ENCODE measurements at regions not wholly inside any gene's neighbourhood (a gene's known extent, or its start where the extent isn't known, plus 50 kb on each side); places are given as distances from the start of the nearest gene placed in this dataset.

DNA sequence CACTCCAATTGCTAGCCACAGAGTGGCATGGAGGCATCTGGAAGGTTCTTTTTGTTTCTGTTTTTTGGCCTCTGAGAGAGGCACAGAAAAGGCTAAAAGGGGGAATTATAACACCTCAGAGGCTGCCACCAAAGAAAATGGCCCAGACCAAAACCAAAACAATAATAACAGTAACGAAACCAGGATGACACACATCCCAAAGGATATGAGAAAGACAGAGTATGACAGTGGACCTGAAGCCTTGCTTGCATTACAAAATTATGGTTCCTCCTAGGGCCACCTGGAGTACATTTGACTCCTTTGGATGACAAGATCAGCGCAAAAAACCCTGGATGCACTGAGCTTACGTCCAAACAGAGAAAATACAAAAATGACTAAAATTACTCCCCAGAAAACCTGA lies 152.7 kb downstream of the AEBP2 start:
- H3K79me1 ChIP-seq (ENCODE audit: low read length) = no peaks in the 10 kb centered on the region
- no peak overlapping the region for H4K8ac ChIP-seq (ENCODE audit: low read depth, low read length)
- no peaks in the 10 kb centered on the region for H3K27me3 ChIP-seq (ENCODE audit: insufficient read depth, low read length)
- H3K79me2 ChIP-seq (ENCODE audit: control insufficient read depth, insufficient read depth, low read length, poor library complexity) = no peaks in the 10 kb centered on the region
- H2BK120ac ChIP-seq (ENCODE audit: insufficient read depth, low read length, poor library complexity) = no peak overlapping the region
- no peak overlapping the region for H3K9ac ChIP-seq (ENCODE audit: low read length)
- no peak overlapping the region for H3K4ac ChIP-seq (ENCODE audit: low read depth, low read length)
- no peak overlapping the region for H2AFZ ChIP-seq (ENCODE audit: insufficient read depth, low read length, poor library complexity)
- no peak overlapping the region for H3K4me2 ChIP-seq (ENCODE audit: low read length)
- H4K12ac ChIP-seq (ENCODE audit: low read depth, low read length) = no peak overlapping the region
- H3K36me3 ChIP-seq (ENCODE audit: control insufficient read depth in 1 of 2, insufficient read depth in 2 of 2, low read length in 2 of 2) = no peaks in the 10 kb centered on the region
- no CpG with 5 or more reads among the region's 3 CpGs for WGBS (ENCODE audit: extremely low coverage, insufficient coverage, insufficient read length)
- H4K91ac ChIP-seq (ENCODE audit: low read depth, low read length) = no peak overlapping the region
- no peak overlapping the region for H2BK5ac ChIP-seq (ENCODE audit: low read depth, low read length, poor library complexity)
- H3K18ac ChIP-seq (ENCODE audit: low read length) = no peak overlapping the region
- no peak overlapping the region for H2BK12ac ChIP-seq (ENCODE audit: low read length)
- no peak overlapping the region for H3K14ac ChIP-seq (ENCODE audit: low read length)
- no peak overlapping the region for H3K23ac ChIP-seq (ENCODE audit: low read length)
- no peak for DNase-seq
- no peaks in the 10 kb centered on the region for H3K4me1 ChIP-seq (ENCODE audit: control insufficient read depth in 1 of 2, insufficient read depth in 2 of 2, low read length in 2 of 2)
- no peaks in the 10 kb centered on the region for H3K9me3 ChIP-seq (ENCODE audit: insufficient read depth, low read depth, low read length)
- no peak overlapping the region for H3K4me3 ChIP-seq (ENCODE audit: low read depth, low read length)
- H2AK5ac ChIP-seq (ENCODE audit: low read length) = no peak overlapping the region
- H3K27ac ChIP-seq (ENCODE audit: low read depth, low read length) = no peak overlapping the region

DNA sequence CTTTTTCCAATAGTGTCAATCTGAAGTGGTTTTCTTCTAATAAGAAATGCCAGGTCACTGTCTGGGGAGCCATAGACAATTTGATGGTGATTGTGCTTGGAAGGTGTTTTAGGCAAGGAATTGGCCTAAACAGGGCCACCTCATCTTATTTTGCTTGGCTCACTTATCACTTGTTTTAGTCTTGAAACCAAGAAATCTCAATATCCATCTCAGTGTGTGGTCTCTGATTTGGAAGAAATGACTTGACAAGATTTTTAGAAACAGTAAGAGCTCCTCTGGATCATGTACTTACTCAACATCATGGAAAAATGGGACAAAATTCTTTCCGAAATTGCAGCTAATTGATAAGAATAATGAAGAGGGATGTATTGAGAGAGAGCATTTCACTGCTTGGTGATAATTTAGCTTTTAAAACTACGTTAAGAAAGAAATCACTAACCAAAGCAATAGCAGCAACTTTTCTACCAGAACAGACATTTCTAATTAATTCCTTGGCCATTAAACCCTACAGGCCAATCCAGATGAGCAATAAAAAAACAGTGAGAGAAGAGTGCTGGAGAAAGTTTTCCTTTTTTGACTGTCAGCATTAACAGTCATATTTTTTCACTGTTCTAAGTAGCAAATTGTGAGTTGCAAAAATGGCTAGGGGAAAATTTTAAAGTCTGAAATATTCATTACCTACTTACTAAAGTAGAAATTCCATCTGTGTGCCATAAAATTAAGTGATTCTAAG lies 157.3 kb downstream of the AEBP2 start:
- Histone ChIP-seq H3K79me2 (ENCODE audit: control insufficient read depth, insufficient read depth, low read length, poor library complexity) (no peaks in the 10 kb centered on the region), H2BK5ac (ENCODE audit: low read depth, low read length, poor library complexity) (no peak overlapping the region), H3K36me3 (ENCODE audit: control insufficient read depth in 1 of 2, insufficient read depth in 2 of 2, low read length in 2 of 2) (no peaks in the 10 kb centered on the region), H3K4ac (ENCODE audit: low read depth, low read length) (no peak overlapping the region), H3K18ac (ENCODE audit: low read length) (no peak overlapping the region), H4K91ac (ENCODE audit: low read depth, low read length) (no peak overlapping the region), H3K9ac (ENCODE audit: low read length) (no peak overlapping the region), H2BK12ac (ENCODE audit: low read length) (no peak overlapping the region), H3K4me1 (ENCODE audit: control insufficient read depth in 1 of 2, insufficient read depth in 2 of 2, low read length in 2 of 2) (no peaks in the 10 kb centered on the region), H3K27ac (ENCODE audit: low read depth, low read length) (no peak overlapping the region), H3K14ac (ENCODE audit: low read length) (no peak overlapping the region), H3K79me1 (ENCODE audit: low read length) (no peaks in the 10 kb centered on the region), H2AK5ac (ENCODE audit: low read length) (no peak overlapping the region), H4K8ac (ENCODE audit: low read depth, low read length) (no peak overlapping the region), H3K27me3 (ENCODE audit: insufficient read depth, low read length) (no peaks in the 10 kb centered on the region), H2BK120ac (ENCODE audit: insufficient read depth, low read length, poor library complexity) (no peak overlapping the region), H3K4me3 (ENCODE audit: low read depth, low read length) (no peak overlapping the region), H3K23ac (ENCODE audit: low read length) (no peak overlapping the region), H3K4me2 (ENCODE audit: low read length) (no peak overlapping the region), H3K9me3 (ENCODE audit: insufficient read depth, low read depth, low read length) (peaks cover 2% of the 10 kb centered on the region), H2AFZ (ENCODE audit: insufficient read depth, low read length, poor library complexity) (no peak overlapping the region), H4K12ac (ENCODE audit: low read depth, low read length) (no peak overlapping the region)
- no CpG with 5 or more reads among the region's 2 CpGs for WGBS (ENCODE audit: extremely low coverage, insufficient coverage, insufficient read length)
- no peak for DNase-seq

GRCh38 chr12:19597167-19598026 lies 158.1 kb downstream of the AEBP2 start:
- Histone ChIP-seq H2BK12ac (ENCODE audit: low read length) (no peak overlapping the region), H3K4me3 (ENCODE audit: low read depth, low read length) (no peak overlapping the region), H3K18ac (ENCODE audit: low read length) (no peak overlapping the region), H4K12ac (ENCODE audit: low read depth, low read length) (no peak overlapping the region), H2BK5ac (ENCODE audit: low read depth, low read length, poor library complexity) (no peak overlapping the region), H3K14ac (ENCODE audit: low read length) (no peak overlapping the region), H3K79me2 (ENCODE audit: control insufficient read depth, insufficient read depth, low read length, poor library complexity) (no peaks in the 10 kb centered on the region), H3K4ac (ENCODE audit: low read depth, low read length) (no peak overlapping the region), H3K4me2 (ENCODE audit: low read length) (no peak overlapping the region), H4K8ac (ENCODE audit: low read depth, low read length) (no peak overlapping the region), H3K27me3 (ENCODE audit: insufficient read depth, low read length) (no peaks in the 10 kb centered on the region), H3K4me1 (ENCODE audit: control insufficient read depth in 1 of 2, insufficient read depth in 2 of 2, low read length in 2 of 2) (no peaks in the 10 kb centered on the region), H2AK5ac (ENCODE audit: low read length) (no peak overlapping the region), H3K9me3 (ENCODE audit: insufficient read depth, low read depth, low read length) (peaks cover 2% of the 10 kb centered on the region), H3K23ac (ENCODE audit: low read length) (no peak overlapping the region), H3K36me3 (ENCODE audit: control insufficient read depth in 1 of 2, insufficient read depth in 2 of 2, low read length in 2 of 2) (no peaks in the 10 kb centered on the region), H3K79me1 (ENCODE audit: low read length) (no peaks in the 10 kb centered on the region), H2AFZ (ENCODE audit: insufficient read depth, low read length, poor library complexity) (no peak overlapping the region), H3K27ac (ENCODE audit: low read depth, low read length) (no peak overlapping the region), H2BK120ac (ENCODE audit: insufficient read depth, low read length, poor library complexity) (no peak overlapping the region), H4K91ac (ENCODE audit: low read depth, low read length) (no peak overlapping the region), H3K9ac (ENCODE audit: low read length) (no peak overlapping the region)
- no CpG with 5 or more reads among the region's 10 CpGs for WGBS (ENCODE audit: extremely low coverage, insufficient coverage, insufficient read length)
- DNase-seq = no peak

DNA sequence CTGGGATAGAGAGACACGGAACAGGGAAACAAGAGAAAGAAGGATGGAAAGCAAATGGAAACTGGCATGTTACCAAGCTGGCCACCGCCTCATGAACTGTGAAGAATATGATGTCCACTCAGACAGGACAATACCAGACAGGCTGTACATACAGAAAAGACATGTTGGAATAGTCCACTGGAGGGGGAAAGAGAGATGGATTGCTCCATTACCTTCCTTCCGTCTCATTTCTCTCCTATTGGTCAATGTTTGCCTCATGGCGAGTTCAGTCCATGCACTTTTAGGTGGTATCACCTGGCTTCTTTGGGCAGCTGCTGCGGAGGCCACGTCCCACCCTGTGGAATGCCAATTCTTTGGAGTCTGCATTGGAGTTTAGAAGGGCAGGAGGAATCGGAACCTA lies 166.4 kb downstream of the AEBP2 start:
- H3K79me2 ChIP-seq (ENCODE audit: control insufficient read depth, insufficient read depth, low read length, poor library complexity) = no peaks in the 10 kb centered on the region
- H2BK120ac ChIP-seq (ENCODE audit: insufficient read depth, low read length, poor library complexity) = no peak overlapping the region
- H3K23ac ChIP-seq (ENCODE audit: low read length) = no peak overlapping the region
- peaks cover 2% of the 10 kb centered on the region for H3K9me3 ChIP-seq (ENCODE audit: insufficient read depth, low read depth, low read length)
- H3K18ac ChIP-seq (ENCODE audit: low read length) = no peak overlapping the region
- no peak overlapping the region for H4K91ac ChIP-seq (ENCODE audit: low read depth, low read length)
- no peak overlapping the region for H3K4me3 ChIP-seq (ENCODE audit: low read depth, low read length)
- H2BK12ac ChIP-seq (ENCODE audit: low read length) = no peak overlapping the region
- no peak overlapping the region for H2AFZ ChIP-seq (ENCODE audit: insufficient read depth, low read length, poor library complexity)
- DNase-seq = no peak
- no peak overlapping the region for H4K8ac ChIP-seq (ENCODE audit: low read depth, low read length)
- no peak overlapping the region for H3K4me2 ChIP-seq (ENCODE audit: low read length)
- no CpG with 5 or more reads among the region's 7 CpGs for WGBS (ENCODE audit: extremely low coverage, insufficient coverage, insufficient read length)
- H3K14ac ChIP-seq (ENCODE audit: low read length) = no peak overlapping the region
- no peak overlapping the region for H3K27ac ChIP-seq (ENCODE audit: low read depth, low read length)
- H3K4me1 ChIP-seq (ENCODE audit: control insufficient read depth in 1 of 2, insufficient read depth in 2 of 2, low read length in 2 of 2) = no peaks in the 10 kb centered on the region
- no peak overlapping the region for H2AK5ac ChIP-seq (ENCODE audit: low read length)
- H3K36me3 ChIP-seq (ENCODE audit: control insufficient read depth in 1 of 2, insufficient read depth in 2 of 2, low read length in 2 of 2) = no peaks in the 10 kb centered on the region
- H3K9ac ChIP-seq (ENCODE audit: low read length) = no peak overlapping the region
- H2BK5ac ChIP-seq (ENCODE audit: low read depth, low read length, poor library complexity) = no peak overlapping the region
- H3K4ac ChIP-seq (ENCODE audit: low read depth, low read length) = no peak overlapping the region
- no peaks in the 10 kb centered on the region for H3K27me3 ChIP-seq (ENCODE audit: insufficient read depth, low read length)
- no peak overlapping the region for H4K12ac ChIP-seq (ENCODE audit: low read depth, low read length)
- no peaks in the 10 kb centered on the region for H3K79me1 ChIP-seq (ENCODE audit: low read length)
